HUES48 (cell line): ENCODE measurements at regions not wholly inside any gene's neighbourhood (a gene's known extent, or its start where the extent isn't known, plus 50 kb on each side); places are given as distances from the start of the nearest gene placed in this dataset.

Source experiments
- H3K27ac ChIP-seq: one replicate; pipeline ENCODE4 v1.7.0; 2013; ENCODE audit warnings: low read depth, low read length, inconsistent platforms
- H3K27me3 ChIP-seq: 2 replicates; pipeline ENCODE4 v1.6.1; 2013; ENCODE audit warnings: mild to moderate bottlenecking, low read length; ENCODE audit not compliant: control insufficient read depth, insufficient read depth
- H3K36me3 ChIP-seq: 2 replicates; pipeline ENCODE4 v1.6.1; 2013; ENCODE audit warnings: low read length; ENCODE audit not compliant: control insufficient read depth, insufficient read depth
- H3K4me1 ChIP-seq: 2 replicates; pipeline ENCODE4 v1.6.1; 2013; ENCODE audit warnings: mild to moderate bottlenecking, low read length; ENCODE audit not compliant: control insufficient read depth, insufficient read depth
- H3K4me3 ChIP-seq: 2 replicates; pipeline ENCODE4 v1.5.1; 2013; ENCODE audit warnings: mild to moderate bottlenecking, low read depth, low read length
- H3K9ac ChIP-seq: 2 replicates; pipeline ENCODE4 v1.6.1; 2013; ENCODE audit warnings: mild to moderate bottlenecking, low read depth, low read length, moderate library complexity
- H3K9me3 ChIP-seq: 2 replicates; pipeline ENCODE4 v1.6.1; 2013; ENCODE audit warnings: low read length; ENCODE audit not compliant: control insufficient read depth, insufficient read depth

DNA sequence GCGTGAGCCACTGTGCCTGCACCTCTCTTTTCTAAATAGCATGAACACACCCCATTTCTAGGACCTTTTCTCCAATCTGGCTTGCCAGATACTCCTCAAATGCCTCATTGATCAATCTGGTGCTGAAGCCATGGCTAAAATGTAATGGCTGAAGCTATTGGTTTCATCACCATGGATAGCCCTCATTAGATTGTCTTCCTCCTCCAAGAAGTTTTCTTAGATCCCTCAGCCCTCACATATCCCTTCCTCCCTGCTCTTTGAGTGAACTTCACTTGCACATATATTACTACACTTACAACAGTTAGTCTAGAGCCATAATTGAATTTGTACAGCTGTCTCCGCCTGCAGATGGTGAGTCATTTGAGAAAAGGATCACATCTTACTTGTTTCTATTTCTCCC, 77.9 kb upstream of the TOX3 start:
- no peak overlapping the region for H3K9ac ChIP-seq
- H3K27me3 ChIP-seq, result no peaks in the 10 kb centered on the region
- no peaks in the 10 kb centered on the region for H3K9me3 ChIP-seq
- H3K27ac ChIP-seq, result no peak overlapping the region
- H3K36me3 ChIP-seq, result no peaks in the 10 kb centered on the region
- no peaks in the 10 kb centered on the region for H3K4me1 ChIP-seq
- no peak overlapping the region for H3K4me3 ChIP-seq

DNA sequence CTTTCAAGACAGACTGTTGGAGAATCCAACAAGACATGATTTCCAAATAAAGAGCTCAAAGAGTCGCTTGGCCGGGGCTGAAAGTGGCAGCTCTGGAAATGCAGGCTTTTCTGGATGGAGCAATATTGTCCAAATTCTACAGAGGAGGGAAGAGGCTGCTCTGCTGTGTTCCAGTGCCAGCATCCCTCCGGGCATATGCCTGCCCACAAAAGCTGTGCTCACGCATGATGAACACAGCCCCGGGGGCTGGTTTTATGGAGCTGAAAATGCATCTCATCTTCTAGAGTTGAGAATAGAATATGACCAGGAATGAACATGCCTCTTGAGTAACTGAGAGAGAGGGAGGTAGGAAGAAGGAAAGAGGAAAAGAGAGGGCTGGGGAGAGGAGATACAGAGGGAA, 74.7 kb upstream of the TOX3 start:
- H3K4me1 ChIP-seq, result no peaks in the 10 kb centered on the region
- H3K9ac ChIP-seq, result no peak overlapping the region
- H3K36me3 ChIP-seq, result no peaks in the 10 kb centered on the region
- no peak overlapping the region for H3K27ac ChIP-seq
- H3K27me3 ChIP-seq, result no peaks in the 10 kb centered on the region
- H3K4me3 ChIP-seq, result no peak overlapping the region
- H3K9me3 ChIP-seq, result no peaks in the 10 kb centered on the region

DNA sequence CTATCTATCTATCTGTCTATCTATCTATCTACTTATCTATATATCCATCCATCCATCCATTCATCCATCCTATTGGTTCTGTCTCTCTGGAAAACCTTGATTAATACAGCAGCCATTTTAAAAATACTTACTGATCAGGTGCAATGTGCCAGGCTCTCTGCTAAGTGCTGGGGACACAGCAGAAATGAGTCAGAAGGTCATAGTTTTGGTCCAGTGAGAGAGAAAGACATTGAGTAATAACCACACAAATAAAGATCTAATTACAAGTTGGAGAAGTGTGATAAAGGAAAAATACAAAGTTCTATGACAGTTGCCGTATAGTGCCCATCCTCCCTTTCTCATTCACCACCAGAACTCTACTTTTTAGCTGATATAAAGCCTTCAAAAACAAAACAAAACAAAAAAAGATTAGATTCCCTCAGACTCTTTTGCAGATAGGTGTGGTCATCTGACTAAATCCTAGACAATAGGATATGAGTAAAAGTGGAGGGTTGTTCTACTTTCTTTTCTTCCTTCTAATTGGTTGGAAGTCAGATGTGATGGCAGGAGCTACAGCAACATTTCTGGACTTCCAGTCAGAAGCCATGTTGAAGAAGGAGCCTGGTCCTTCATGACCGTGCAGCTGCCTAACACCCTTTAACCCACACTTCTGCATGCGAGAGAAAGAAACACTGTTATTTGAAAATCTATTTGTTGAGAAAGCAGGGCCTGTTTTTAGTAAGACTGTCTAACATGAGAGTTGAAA, 72.0 kb upstream of the TOX3 start:
- no peaks in the 10 kb centered on the region for H3K27me3 ChIP-seq

GRCh38 chr16:52617591-52617990, 70.6 kb upstream of the TOX3 start:
- H3K4me3 ChIP-seq, result no peak overlapping the region
- no peaks in the 10 kb centered on the region for H3K4me1 ChIP-seq
- no peak overlapping the region for H3K9ac ChIP-seq
- no peaks in the 10 kb centered on the region for H3K9me3 ChIP-seq
- no peaks in the 10 kb centered on the region for H3K36me3 ChIP-seq
- no peak overlapping the region for H3K27ac ChIP-seq
- H3K27me3 ChIP-seq, result no peaks in the 10 kb centered on the region

More for the DNA sequence above, 72.0 kb upstream of the TOX3 start:
- no peaks in the 10 kb centered on the region for H3K36me3 ChIP-seq
- no peaks in the 10 kb centered on the region for H3K4me1 ChIP-seq
- no peak overlapping the region for H3K9ac ChIP-seq
- no peak overlapping the region for H3K27ac ChIP-seq
- H3K9me3 ChIP-seq, result no peaks in the 10 kb centered on the region
- no peak overlapping the region for H3K4me3 ChIP-seq

DNA sequence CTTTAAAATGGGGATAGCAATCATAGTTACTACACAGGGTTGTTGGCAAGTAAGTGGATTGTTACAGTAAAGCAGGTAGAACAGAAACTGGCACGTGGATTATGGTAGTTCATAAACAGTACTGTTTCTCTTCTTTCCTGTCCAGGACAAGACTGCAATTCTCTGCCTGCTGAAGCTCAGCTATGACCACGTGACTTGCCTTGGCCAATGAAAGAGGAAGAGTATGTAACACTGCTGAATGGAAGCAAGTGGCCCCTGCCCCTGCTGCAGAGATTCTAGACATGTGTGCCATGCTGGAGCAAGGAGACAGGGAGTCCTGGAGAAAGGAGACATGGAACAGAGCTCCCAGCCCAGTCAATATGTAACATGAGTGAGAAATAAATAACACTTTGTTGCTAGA, 66.6 kb upstream of the TOX3 start:
- no peaks in the 10 kb centered on the region for H3K9me3 ChIP-seq
- H3K27me3 ChIP-seq, result no peaks in the 10 kb centered on the region
- no peaks in the 10 kb centered on the region for H3K4me1 ChIP-seq
- H3K9ac ChIP-seq, result no peak overlapping the region
- H3K27ac ChIP-seq, result no peak overlapping the region
- H3K36me3 ChIP-seq, result no peaks in the 10 kb centered on the region
- H3K4me3 ChIP-seq, result no peak overlapping the region

DNA sequence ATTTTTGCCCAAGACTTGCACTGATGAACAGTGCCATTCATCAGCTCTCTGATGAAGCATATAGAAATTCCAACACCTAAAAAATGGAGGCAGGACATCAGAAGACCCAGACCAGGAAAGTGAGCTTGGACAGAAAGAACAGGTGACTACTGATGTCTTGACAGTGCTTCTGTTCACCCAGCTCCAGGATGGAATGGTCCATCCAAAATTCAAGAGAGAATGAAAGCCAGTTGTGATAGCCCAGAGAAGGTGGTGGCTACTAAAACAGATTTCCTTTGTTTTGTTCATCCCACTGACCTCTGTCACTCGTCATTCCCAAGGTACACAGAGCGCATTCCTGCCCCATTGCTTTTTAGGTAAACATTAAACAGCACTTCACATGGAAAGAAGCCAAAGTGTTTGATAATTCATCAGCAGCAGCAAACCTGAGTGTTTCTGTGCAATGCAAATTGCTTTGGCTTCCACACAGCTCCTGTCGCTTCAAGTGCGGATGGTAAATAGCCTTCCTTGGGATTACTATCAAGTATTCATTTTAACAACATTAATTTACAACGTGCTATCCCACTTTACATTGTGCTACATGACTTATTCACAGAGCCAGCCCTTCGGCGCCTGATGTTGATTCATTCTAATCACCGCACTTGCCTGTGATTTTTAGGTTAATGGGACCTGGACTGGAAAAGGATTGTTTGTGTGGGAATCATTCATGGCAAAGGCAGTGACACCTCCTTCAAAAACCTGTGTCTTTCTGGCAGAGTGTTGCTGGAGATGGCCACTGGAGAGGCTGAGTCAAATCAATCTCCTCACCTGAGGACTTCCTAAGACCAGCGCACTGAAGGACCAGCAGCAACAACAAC, 65.1 kb upstream of the TOX3 start:
- Histone ChIP-seq H3K36me3 (no peaks in the 10 kb centered on the region), H3K27ac (no peak overlapping the region), H3K27me3 (no peaks in the 10 kb centered on the region), H3K9me3 (no peaks in the 10 kb centered on the region), H3K4me1 (no peaks in the 10 kb centered on the region), H3K9ac (no peak overlapping the region), H3K4me3 (no peak overlapping the region)

DNA sequence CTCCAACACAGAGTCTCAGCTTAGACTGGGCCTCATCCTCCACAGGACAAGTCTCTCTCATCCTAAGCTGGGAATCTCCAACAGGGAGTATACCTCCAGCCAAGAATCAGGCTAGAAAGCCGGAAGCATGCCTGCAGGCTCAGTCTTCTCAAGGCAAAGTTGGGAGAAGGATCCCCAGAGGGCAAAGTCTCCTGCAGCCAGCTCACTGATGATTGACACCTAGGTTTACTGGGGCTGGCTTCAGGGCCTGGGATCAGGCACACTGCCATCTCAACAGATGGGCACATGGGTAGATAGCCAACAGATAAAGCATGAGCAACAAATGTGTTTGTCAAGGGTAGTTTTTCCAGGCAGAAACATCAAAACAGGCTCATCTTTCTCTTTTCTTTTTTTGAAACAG, 56.1 kb upstream of the TOX3 start:
- H3K36me3 ChIP-seq, result no peaks in the 10 kb centered on the region
- H3K9me3 ChIP-seq, result no peaks in the 10 kb centered on the region
- no peak overlapping the region for H3K4me3 ChIP-seq
- no peak overlapping the region for H3K27ac ChIP-seq
- H3K4me1 ChIP-seq, result 0 out of 2 replicates have a peak, but pooled peaks cover under 1% of the 10 kb centered on the region
- H3K27me3 ChIP-seq, result no peaks in the 10 kb centered on the region
- H3K9ac ChIP-seq, result no peak overlapping the region

- Histone ChIP-seq H3K9ac (no peak overlapping the region), H3K27ac (no peak overlapping the region), H3K4me1 (peaks cover 5% of the 10 kb centered on the region; the same call in 1 of the 2 replicates)
Measured at GRCh38 chr16:52597772-52598483, 51.0 kb upstream of the TOX3 start.

DNA sequence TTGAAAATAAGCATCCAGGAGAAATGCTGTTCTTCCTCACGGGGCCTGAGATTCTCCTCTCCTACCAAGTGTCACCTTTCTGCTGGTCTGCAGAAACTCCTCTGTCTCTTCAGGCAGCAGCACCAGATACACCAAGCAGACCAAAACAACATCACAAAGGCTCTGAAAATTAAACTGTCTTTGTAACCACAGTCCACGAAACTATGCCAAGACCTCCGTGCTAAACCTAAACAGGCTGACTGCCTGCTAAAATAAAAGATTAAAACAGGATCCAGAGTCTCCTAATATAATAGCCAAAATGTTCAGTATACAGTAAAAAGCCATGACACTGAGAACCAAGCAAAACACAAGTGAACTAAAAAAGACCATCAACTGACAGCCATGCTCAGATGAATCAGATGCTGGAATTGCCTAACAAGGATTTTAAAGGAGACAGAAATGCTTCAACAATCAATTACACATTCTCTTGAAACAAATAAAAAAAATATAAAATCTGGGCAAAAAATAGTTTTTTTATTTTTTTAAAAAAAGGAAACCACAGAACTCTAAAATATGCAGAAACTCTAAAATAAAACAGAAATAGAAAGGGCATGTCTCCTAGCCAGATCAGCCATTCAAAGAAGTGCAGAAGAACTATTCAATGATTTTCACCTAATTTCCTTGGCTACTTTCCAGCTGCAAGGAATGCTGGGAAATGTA, 50.3 kb upstream of the TOX3 start:
- Histone ChIP-seq H3K4me3 (no peak overlapping the region), H3K27ac (no peak overlapping the region), H3K9ac (no peak overlapping the region), H3K36me3 (no peaks in the 10 kb centered on the region), H3K4me1 (peaks cover 5% of the 10 kb centered on the region; the same call in 1 of the 2 replicates), H3K9me3 (no peaks in the 10 kb centered on the region), H3K27me3 (no peaks in the 10 kb centered on the region)

More at GRCh38 chr16:52597772-52598483, 51.0 kb upstream of the TOX3 start:
- Histone ChIP-seq H3K4me3 (no peak overlapping the region), H3K9me3 (no peaks in the 10 kb centered on the region), H3K27me3 (no peaks in the 10 kb centered on the region), H3K36me3 (no peaks in the 10 kb centered on the region)
